Kidney (tissue), 13 donors: ENCODE measurements at regions not wholly inside any gene's neighbourhood (a gene's known extent, or its start where the extent isn't known, plus 50 kb on each side); places are given as distances from the start of the nearest gene placed in this dataset.

Source experiments
- DNase-seq, 5 donors: peaks; one replicate each; pipeline ENCODE4 v3.0.0-alpha.2; 2013 to 2020
- FAIRE-seq: peaks from 2 replicates; lab custom pipeline; 2012; peaks lifted over from hg19 to GRCh38; lab: Jason Lieb, UNC
- H3K27ac ChIP-seq, 2 donors: one replicate each; pipeline ENCODE4 v1.7.0; 2013; ENCODE audit warnings: low read depth in 2 of 2, low read length in 2 of 2, inconsistent platforms in 1 of 2
- H3K27me3 ChIP-seq: one replicate; pipeline ENCODE4 v1.7.1; 2013; ENCODE audit warnings: low read length, inconsistent platforms; ENCODE audit not compliant: control insufficient read depth, insufficient read depth
- H3K36me3 ChIP-seq, 3 donors: one replicate each; pipeline versions ENCODE4 v1.7.0 to v1.7.1; 2013; ENCODE audit warnings: low read length in 3 of 3, control low read depth in 1 of 3, inconsistent platforms in 1 of 3; ENCODE audit not compliant: insufficient read depth in 3 of 3, control insufficient read depth in 2 of 3
- H3K4me1 ChIP-seq, 3 donors: one replicate each; pipeline versions ENCODE4 v1.7.0 to v1.7.1; 2013; ENCODE audit warnings: low read length in 3 of 3, inconsistent platforms in 1 of 3, low read depth in 1 of 3; ENCODE audit not compliant: control insufficient read depth in 2 of 3, insufficient read depth in 2 of 3
- H3K4me3 ChIP-seq, 3 donors: one replicate each; pipeline versions ENCODE4 v1.7.0 to v1.8.1; 2013; ENCODE audit warnings: low read length in 3 of 3, control low read depth in 1 of 3, inconsistent platforms in 1 of 3
- H3K9ac ChIP-seq, 3 donors: one replicate each; pipeline versions ENCODE4 v1.7.0 to v1.7.1; 2013; ENCODE audit warnings: low read length in 3 of 3, control low read depth in 1 of 3, inconsistent platforms in 1 of 3
- H3K9me3 ChIP-seq, 3 donors: one replicate each; pipeline versions ENCODE4 v1.7.0 to v1.7.1; 2013; ENCODE audit warnings: low read length in 3 of 3, control low read depth in 1 of 3, inconsistent platforms in 1 of 3; ENCODE audit not compliant: control insufficient read depth in 2 of 3, insufficient read depth in 1 of 3
- intact Hi-C: fragments of 100-400 bp; cut with DNase I; formaldehyde crosslinking; loops from one replicate; pipeline ENCODE4 v1.11.1; 2022
- TF ChIP-seq, protein P1 (sequence below): IDR thresholded peaks from 3 replicates; pipeline ENCODE4 v1.5.1; 2012; ENCODE audit warnings: mild to moderate bottlenecking, moderate library complexity, borderline replicate concordance; ENCODE audit not compliant: insufficient read depth; ENCODE audit errors: extremely low read depth
- donor health status: control.
- donor health status: control.
- donor health status: control.
- donor health status: control.
- donor health status: control.
- donor health status: DM: yes; HTN: yes; CAD: no.
- donor health status: Normal renal cell carcinoma (clear cell type).

DNA sequence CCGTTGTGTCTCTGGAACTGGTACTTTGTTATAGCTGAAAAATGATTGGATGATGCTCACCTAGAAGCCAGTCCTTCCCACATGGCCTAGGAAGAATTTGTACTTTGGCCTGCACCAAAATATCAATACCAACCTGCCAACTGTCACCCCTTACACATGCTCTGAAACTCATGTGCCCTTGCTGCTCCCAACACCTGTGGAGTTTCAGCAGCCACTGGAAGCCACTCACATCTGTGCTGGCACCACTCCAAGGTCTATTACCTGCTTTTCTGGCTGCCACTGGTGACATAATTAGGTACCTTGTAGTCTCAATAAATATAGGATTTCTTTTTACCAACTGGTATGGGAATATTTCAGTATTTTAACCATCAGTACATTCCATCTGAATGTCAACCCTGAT, 363.6 kb downstream of the SH3GL2 start:
- TF ChIP-seq, protein P1, sequence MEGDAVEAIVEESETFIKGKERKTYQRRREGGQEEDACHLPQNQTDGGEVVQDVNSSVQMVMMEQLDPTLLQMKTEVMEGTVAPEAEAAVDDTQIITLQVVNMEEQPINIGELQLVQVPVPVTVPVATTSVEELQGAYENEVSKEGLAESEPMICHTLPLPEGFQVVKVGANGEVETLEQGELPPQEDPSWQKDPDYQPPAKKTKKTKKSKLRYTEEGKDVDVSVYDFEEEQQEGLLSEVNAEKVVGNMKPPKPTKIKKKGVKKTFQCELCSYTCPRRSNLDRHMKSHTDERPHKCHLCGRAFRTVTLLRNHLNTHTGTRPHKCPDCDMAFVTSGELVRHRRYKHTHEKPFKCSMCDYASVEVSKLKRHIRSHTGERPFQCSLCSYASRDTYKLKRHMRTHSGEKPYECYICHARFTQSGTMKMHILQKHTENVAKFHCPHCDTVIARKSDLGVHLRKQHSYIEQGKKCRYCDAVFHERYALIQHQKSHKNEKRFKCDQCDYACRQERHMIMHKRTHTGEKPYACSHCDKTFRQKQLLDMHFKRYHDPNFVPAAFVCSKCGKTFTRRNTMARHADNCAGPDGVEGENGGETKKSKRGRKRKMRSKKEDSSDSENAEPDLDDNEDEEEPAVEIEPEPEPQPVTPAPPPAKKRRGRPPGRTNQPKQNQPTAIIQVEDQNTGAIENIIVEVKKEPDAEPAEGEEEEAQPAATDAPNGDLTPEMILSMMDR = no peak
- Histone ChIP-seq H3K27ac (no peak overlapping the region), H3K36me3 (no peaks in the 10 kb centered on the region), H3K9me3 (no peaks in the 10 kb centered on the region), H3K27me3 (no peaks in the 10 kb centered on the region), H3K4me3 (no peak overlapping the region), H3K4me1 (no peaks in the 10 kb centered on the region), H3K9ac (no peak overlapping the region)
- DNase-seq = no peak
- intact Hi-C loops = no loop called here
- FAIRE-seq = no peak

DNA sequence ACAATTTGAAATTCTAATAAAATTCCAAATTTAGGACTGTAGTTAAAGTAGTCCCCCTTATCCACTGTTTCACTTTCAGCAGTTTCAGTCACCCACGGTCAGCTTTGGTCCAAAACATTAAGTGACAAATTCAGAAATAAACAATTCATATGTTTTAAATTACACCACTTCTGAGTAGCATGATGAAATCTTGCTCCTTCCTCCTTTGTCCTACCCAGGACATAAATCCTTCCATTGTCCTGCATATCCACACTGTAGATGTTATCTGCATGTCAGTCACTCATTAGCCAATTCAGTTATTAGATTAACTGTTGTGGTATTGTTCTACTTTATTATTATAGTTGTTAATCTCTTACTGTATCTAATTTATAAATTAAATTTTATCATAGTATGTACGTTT, 376.5 kb downstream of the SH3GL2 start:
- H3K9ac ChIP-seq = no peak overlapping the region
- no peaks in the 10 kb centered on the region for H3K4me1 ChIP-seq
- H3K9me3 ChIP-seq = no peaks in the 10 kb centered on the region
- FAIRE-seq = no peak
- intact Hi-C loops = no loop called here
- H3K36me3 ChIP-seq = no peaks in the 10 kb centered on the region
- H3K27me3 ChIP-seq = no peaks in the 10 kb centered on the region
- H3K4me3 ChIP-seq = no peak overlapping the region
- DNase-seq = no peak
- H3K27ac ChIP-seq = no peak overlapping the region
- TF ChIP-seq, protein P1 = no peak

DNA sequence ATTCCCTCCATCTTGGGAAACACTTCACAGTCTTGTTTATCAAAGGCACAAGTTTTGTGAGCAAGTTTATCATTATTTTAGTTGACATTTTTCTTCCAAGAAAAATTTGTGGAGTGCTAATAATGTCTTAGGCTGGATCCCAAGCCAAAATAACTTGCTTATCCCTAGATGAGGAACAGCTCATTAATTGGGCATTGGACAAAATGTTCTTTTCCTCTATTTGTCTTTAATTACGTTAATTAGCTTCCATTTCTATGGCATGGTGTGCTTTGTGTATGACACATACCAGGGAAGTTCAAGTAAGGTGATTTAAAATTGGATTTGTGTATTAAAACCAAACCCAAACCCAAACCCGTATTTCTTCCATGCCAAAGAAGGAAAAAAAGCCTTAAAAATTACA, 379.5 kb downstream of the SH3GL2 start:
- no peaks in the 10 kb centered on the region for H3K36me3 ChIP-seq
- H3K9ac ChIP-seq = no peak overlapping the region
- no peaks in the 10 kb centered on the region for H3K4me1 ChIP-seq
- H3K27me3 ChIP-seq = no peaks in the 10 kb centered on the region
- intact Hi-C loops = no loop called here
- no peaks in the 10 kb centered on the region for H3K9me3 ChIP-seq
- H3K4me3 ChIP-seq = no peak overlapping the region
- TF ChIP-seq, protein P1 = no peak
- H3K27ac ChIP-seq = no peak overlapping the region
- DNase-seq (no peak), FAIRE-seq (no peak)

DNA sequence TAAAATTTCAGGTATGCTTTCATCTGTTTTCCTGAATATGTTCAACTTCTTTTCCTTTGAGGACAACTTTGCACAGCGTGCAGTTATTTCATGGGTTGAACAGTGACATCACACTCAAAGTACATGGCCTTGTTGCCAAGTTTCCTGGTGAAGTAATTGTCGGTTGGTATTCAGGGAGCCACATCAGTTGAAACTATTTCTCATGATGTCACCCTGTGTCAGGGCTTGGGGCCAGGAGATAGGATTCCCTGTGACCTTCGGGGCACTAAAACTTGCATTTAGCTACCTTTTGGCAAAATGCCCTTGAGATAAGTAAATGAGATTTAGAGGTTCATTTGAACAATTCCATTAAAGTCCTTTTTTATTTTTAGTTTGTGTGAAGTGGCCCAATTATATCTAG, 383.9 kb downstream of the SH3GL2 start:
- Histone ChIP-seq H3K36me3 (no peaks in the 10 kb centered on the region), H3K27ac (no peak overlapping the region), H3K4me3 (no peak overlapping the region), H3K4me1 (no peaks in the 10 kb centered on the region), H3K27me3 (no peaks in the 10 kb centered on the region), H3K9ac (no peak overlapping the region), H3K9me3 (no peaks in the 10 kb centered on the region)
- no peak for DNase-seq
- intact Hi-C loops = no loop called here
- TF ChIP-seq, protein P1 = no peak
- no peak for FAIRE-seq
